K562 (cell line): ENCODE measurements at regions not wholly inside any gene's neighbourhood (a gene's known extent, or its start where the extent isn't known, plus 50 kb on each side); places are given as distances from the start of the nearest gene placed in this dataset.

Experiments used
- ATAC-seq: fragments of 200-7000 bp; cut with Tn5 transposase; 3 replicates; pipeline ENCODE4 v1.9.1; 2020; ENCODE audit warnings: moderate library complexity
- BruUV-seq: library from RNA; stranded (reverse); fragments of 400-500 nt; replicated peaks from 2 replicates; lab custom pipeline; 2021; lab: Mats Ljungman, UMichigan
- CTCF ChIA-PET: fragments of 300-600 bp; formaldehyde crosslinking; extraction: SDS; loops from one replicate; lab custom pipeline; 2021; ENCODE audit warnings: low intra/inter-chr PET ratio; lab: Yijun Ruan, JAX
- POLR2A ChIA-PET: fragments of 300-600, 350-650 bp; sonication (Branson Sonifier 250); formaldehyde crosslinking; extraction: SDS; loops from one replicate; lab custom pipeline; 2021; ENCODE audit warnings: antibody characterized with exemption, inconsistent platforms; lab: Yijun Ruan, JAX
- DNase-seq, 4 experiments: peaks; one replicate each; pipeline versions ENCODE4 v3.0.0 to v3.0.0-alpha.2; 2011 to 2018; ENCODE audit warnings: low spot score in 3 of 4, mixed read lengths in 3 of 4; ENCODE audit errors: extremely low read depth in 1 of 4
- FAIRE-seq: peaks from 2 replicates; lab custom pipeline; 2011; peaks lifted over from hg19 to GRCh38; lab: Jason Lieb, UNC
- H2AFZ ChIP-seq: 2 replicates; pipeline ENCODE4 v1.6.0; 2011; ENCODE audit warnings: low read depth, low read length, control low read depth, inconsistent platforms
- H3K27ac ChIP-seq: fragments of 200-600 bp; 3 replicates; pipeline ENCODE4 v1.8.0; 2011; ENCODE audit warnings: low read depth, mild to moderate bottlenecking, control low read depth, inconsistent platforms, low read length, moderate library complexity, mixed read lengths; ENCODE audit errors: extremely low read depth
- H3K27me3 ChIP-seq, 2 experiments: fragments of 300-600 bp in 1 of 2; 2 replicates in 1 of 2; 3 replicates in 1 of 2; pipeline versions ENCODE4 v1.6.0 to v1.8.0; 2011; ENCODE audit warnings: inconsistent platforms in 2 of 2, low read length in 2 of 2, mild to moderate bottlenecking in 1 of 2, mixed read lengths in 1 of 2, moderate library complexity in 1 of 2; ENCODE audit not compliant: control insufficient read depth in 2 of 2, insufficient read depth in 2 of 2
- H3K36me3 ChIP-seq: fragments of 300-600 bp; 3 replicates; pipeline ENCODE4 v1.8.0; 2011; ENCODE audit warnings: mild to moderate bottlenecking, low read length, inconsistent platforms; ENCODE audit not compliant: control insufficient read depth, insufficient read depth
- H3K4me1 ChIP-seq, 2 experiments: fragments of 200-600 bp in 1 of 2; replicated peaks in 1 of 2; 2 replicates in 1 of 2; 3 replicates in 1 of 2; pipeline versions ENCODE4 v1.5.1 to v1.8.0; 2011; ENCODE audit warnings: inconsistent platforms in 2 of 2, low read length in 2 of 2, mild to moderate bottlenecking in 1 of 2, mixed read lengths in 1 of 2, moderate library complexity in 1 of 2; ENCODE audit not compliant: control insufficient read depth in 2 of 2, insufficient read depth in 2 of 2
- H3K4me2 ChIP-seq: 2 replicates; pipeline ENCODE4 v1.6.1; 2011; ENCODE audit warnings: low read length, control low read depth, inconsistent platforms, mixed read lengths; ENCODE audit not compliant: insufficient read depth
- H3K4me3 ChIP-seq: fragments of 200-600 bp; sonication (generic), shearing (Covaris generic); 2 replicates; pipeline ENCODE4 v1.5.1; 2016; ENCODE audit warnings: control low read depth, inconsistent platforms
- H3K79me2 ChIP-seq: fragments of 200-600 bp; 3 replicates; pipeline ENCODE4 v1.8.0; 2011; ENCODE audit warnings: low read length, inconsistent platforms; ENCODE audit not compliant: control insufficient read depth, insufficient read depth
- H3K9ac ChIP-seq, 2 experiments: 2 replicates each; pipeline versions ENCODE4 v1.6.0 to v1.6.1; 2011; ENCODE audit warnings: low read depth in 2 of 2, low read length in 2 of 2, control low read depth in 1 of 2, inconsistent platforms in 1 of 2, mild to moderate bottlenecking in 1 of 2, mixed read lengths in 1 of 2; ENCODE audit not compliant: insufficient read depth in 1 of 2
- H3K9me1 ChIP-seq: one replicate; pipeline ENCODE4 v1.6.0; 2011; ENCODE audit warnings: inconsistent platforms, mild to moderate bottlenecking, low read length, moderate library complexity; ENCODE audit not compliant: control insufficient read depth, insufficient read depth
- H3K9me3 ChIP-seq: replicated peaks from 2 replicates; pipeline ENCODE4 v1.5.1; 2011; ENCODE audit warnings: low read depth, low read length, inconsistent platforms; ENCODE audit not compliant: control insufficient read depth, insufficient read depth
- H4K20me1 ChIP-seq: replicated peaks from 2 replicates; pipeline ENCODE4 v1.6.1; 2011; ENCODE audit warnings: low read length, inconsistent platforms, mixed read lengths; ENCODE audit not compliant: control insufficient read depth, insufficient read depth
- CCNT2 ChIP-seq: IDR thresholded peaks from 2 replicates; pipeline ENCODE4 v1.6.1; 2011; ENCODE audit warnings: borderline replicate concordance, low read depth, mild to moderate bottlenecking, moderate library complexity, mixed read lengths, low read length; ENCODE audit not compliant: insufficient read length; ENCODE audit errors: extremely low read depth
- FOXP4 ChIP-seq: sonication (generic); formaldehyde crosslinking; IDR thresholded peaks from 2 replicates; pipeline ENCODE4 v1.8.0; 2022; ENCODE audit warnings: mild to moderate bottlenecking, missing genetic modification reagents, borderline replicate concordance
- KLF10 ChIP-seq: fragments of 250-450 bp; sonication (Bioruptor Pico); IDR thresholded peaks from 2 replicates; pipeline ENCODE4 v1.6.1; 2021; ENCODE audit warnings: matching md5 sums
- POLR2B ChIP-seq: fragments of 450-650 bp; IDR thresholded peaks from 2 replicates; pipeline ENCODE4 v1.6.1; 2018; ENCODE audit warnings: low read depth; ENCODE audit not compliant: partially characterized antibody
- SRSF9 ChIP-seq: fragments of 200-400 bp; formaldehyde crosslinking; IDR thresholded peaks from 2 replicates; pipeline ENCODE4 v1.6.1; 2017; ENCODE audit warnings: low read depth, low read length, borderline replicate concordance
- ZFP30 ChIP-seq: fragments of 250-450 bp; sonication (Bioruptor Pico); IDR thresholded peaks from 2 replicates; pipeline ENCODE4 v1.8.0; 2022; ENCODE audit warnings: moderate library complexity, mild to moderate bottlenecking, inconsistent platforms, borderline replicate concordance
- ZNF277 ChIP-seq: fragments of 250-450 bp; sonication (Bioruptor Pico); IDR thresholded peaks from 2 replicates; pipeline ENCODE4 v1.8.0; 2022; ENCODE audit warnings: inconsistent platforms, mild to moderate bottlenecking, moderate library complexity, borderline replicate concordance
- WGBS: fragments of 100-300 bp; shearing (Covaris generic); methylation state at CpG from one replicate; pipeline ENCODE4 v1.1.6; 2016; ENCODE audit warnings: low coverage, mixed read lengths; ENCODE audit not compliant: insufficient coverage; ENCODE audit errors: missing lambda C conversion rate; 5-methylcytosine and 5-hydroxymethylcytosine counted together
- in situ Hi-C: fragments of 300-500 bp; cut with MboI; formaldehyde crosslinking; loops from 4 replicates; pipeline ENCODE4 v1.15.0; 2018; ENCODE audit warnings: inconsistent platforms, mixed read lengths
- intact Hi-C: fragments of 100-400 bp; cut with micrococcal nuclease; formaldehyde crosslinking; loops from 2 replicates; pipeline ENCODE4 v1.14.2; 2022
- TF ChIP-seq, protein P1 (sequence below), 2 experiments: fragments of 250-450 bp in 1 of 2; fragments of 450-650 bp in 1 of 2; sonication (Bioruptor Pico) in 1 of 2; IDR thresholded peaks; 2 replicates each; pipeline versions ENCODE4 v1.6.1 to v1.8.0; 2016 to 2021; ENCODE audit warnings: mild to moderate bottlenecking in 2 of 2, moderate library complexity in 2 of 2, missing compliant biosample characterization in 1 of 2, missing genetic modification characterization in 1 of 2

DNA sequence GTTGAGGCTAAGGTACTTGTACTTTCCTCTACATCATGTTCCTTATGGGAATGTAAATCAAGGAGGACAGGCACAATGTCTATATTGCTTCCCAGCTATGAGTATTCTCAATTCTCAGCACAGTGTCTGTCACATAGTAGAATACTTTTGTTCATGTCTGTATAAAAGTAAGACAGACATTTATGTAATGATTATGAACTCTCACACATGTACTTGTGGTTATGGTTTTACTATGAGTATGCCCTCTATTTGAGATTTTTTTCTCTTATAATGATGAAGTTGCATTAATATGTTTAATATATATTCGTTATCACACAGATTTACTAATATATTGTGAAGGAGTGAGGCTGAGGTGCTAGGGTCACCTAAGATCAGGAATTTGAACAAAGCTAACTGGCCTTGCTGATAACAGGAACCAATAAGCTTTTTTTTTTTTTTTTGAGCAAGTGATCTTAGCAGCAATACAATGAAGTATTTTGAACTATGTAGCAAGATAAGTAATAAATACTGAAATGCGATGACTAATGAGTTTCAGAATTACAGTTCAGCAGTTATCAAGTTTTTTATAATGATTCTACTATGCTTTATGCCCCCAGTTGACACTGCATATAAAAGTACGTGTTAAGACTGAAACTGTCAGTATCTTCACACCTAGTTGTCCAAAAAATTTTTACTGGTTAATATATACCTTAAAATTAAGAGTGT is 623.1 kb downstream of the HTR1B start (continued):
- TF ChIP-seq FOXP4 (CRISPR knock-in tag) (no peak), ZFP30 (CRISPR knock-in tag) (no peak)

DNA sequence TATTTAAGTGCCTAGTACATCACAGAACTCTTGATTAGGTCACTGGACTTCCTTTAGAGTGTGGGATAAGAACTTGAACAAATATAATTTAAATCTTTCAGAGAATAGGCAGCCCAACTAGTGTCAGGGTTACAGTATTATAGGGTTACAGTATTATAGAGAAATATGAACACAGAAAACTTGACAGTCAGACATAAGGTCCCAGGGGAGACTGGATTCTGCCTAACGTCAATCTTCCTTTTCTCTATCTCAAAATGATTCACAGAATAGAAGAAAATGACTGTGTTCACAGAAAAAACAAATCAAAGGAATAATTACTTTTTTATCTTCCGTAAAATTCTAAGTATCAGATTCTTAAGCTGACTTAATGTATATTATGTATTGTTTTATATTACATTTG is 623.8 kb downstream of the HTR1B start:
- FAIRE-seq, result no peak
- H3K27me3 ChIP-seq, result no peaks in the 10 kb centered on the region
- TF ChIP-seq KLF10 (CRISPR knock-in tag), result no peak
- TF ChIP-seq, protein P1, sequence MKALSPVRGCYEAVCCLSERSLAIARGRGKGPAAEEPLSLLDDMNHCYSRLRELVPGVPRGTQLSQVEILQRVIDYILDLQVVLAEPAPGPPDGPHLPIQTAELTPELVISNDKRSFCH (CRISPR knock-in tag; IDR thresholded peaks at IDR 0.05), result no peak
- TF ChIP-seq, protein P1 (tag; IDR thresholded peaks at IDR 0.05), result no peak
- no peak for TF ChIP-seq POLR2B
- TF ChIP-seq ZNF277 (CRISPR knock-in tag), result no peak
- TF ChIP-seq CCNT2, result no peak
- no peak for TF ChIP-seq SRSF9
- BruUV-seq, result no TSS peak
- DNase-seq, result no peak
- H3K9me3 ChIP-seq, result no peaks in the 10 kb centered on the region
- no peak overlapping the region for H3K9ac ChIP-seq
- intact Hi-C loops, result no loop called here
- in situ Hi-C loops, result no loop called here
- POLR2A ChIA-PET, result no interaction called here
- no peak overlapping the region for H3K4me3 ChIP-seq
- no peaks in the 10 kb centered on the region for H3K4me1 ChIP-seq
- H3K4me2 ChIP-seq, result no peak overlapping the region
- H3K9me1 ChIP-seq, result no peaks in the 10 kb centered on the region
- CTCF ChIA-PET, result no interaction called here
- H2AFZ ChIP-seq, result no peak overlapping the region
- H3K36me3 ChIP-seq, result no peaks in the 10 kb centered on the region
- H4K20me1 ChIP-seq, result no peaks in the 10 kb centered on the region
- no peaks in the 10 kb centered on the region for H3K79me2 ChIP-seq
- ATAC-seq, result no peak
- WGBS, result 4% methylated on average over 2 of the region's 2 CpGs
- H3K27ac ChIP-seq, result no peak overlapping the region
